ENCODE measurements at regions not wholly inside any gene's neighbourhood (a gene's known extent, or its start where the extent isn't known, plus 50 kb on each side); places are given as distances from the start of the nearest gene placed in this dataset.
"Not testable (repeated sequence)": the region's sequence is repeated elsewhere in the genome, so short reads cannot be mapped to it uniquely, and the experiment has no call there.

DNA sequence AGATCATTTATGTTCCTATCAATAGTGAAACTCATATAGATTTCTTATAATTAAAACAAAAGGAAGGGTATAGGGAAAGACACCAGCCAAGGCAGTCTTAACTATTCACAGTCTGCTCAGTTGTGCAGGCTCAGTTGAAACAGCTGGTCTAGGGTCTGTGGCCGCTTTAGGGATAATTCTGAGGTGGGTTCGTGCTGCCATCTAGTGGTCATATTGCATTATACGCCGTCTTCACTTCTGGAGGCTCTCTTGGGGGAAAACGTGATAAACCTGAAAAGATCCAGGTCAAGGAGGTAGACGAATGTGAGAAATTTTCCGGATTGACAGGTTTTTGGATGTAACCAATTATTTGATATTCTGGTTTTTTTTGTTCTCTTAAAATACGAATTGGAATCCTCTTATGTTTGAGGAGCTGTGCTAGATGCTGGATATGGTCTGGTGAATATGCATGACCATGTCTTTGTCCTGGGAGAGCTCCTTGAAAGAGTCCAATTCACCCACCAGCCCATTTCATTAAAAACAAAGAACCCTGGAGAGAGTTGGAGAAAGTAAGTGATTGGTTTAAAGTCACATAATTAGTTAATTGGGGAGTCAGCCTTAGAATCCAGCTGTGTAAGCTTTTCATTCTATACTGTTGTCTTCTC, 492.4 kb downstream of the PLCL1 start:
- peak; percentile 19 for DNase-seq (ENCODE audit: low read depth)

- DNase-seq (ENCODE audit: low read depth) = no peak
Observed at GRCh38 chr2:198293281-198293680, 488.9 kb downstream of the PLCL1 start.

GRCh38 chr2:198289811-198290210, 485.4 kb downstream of the PLCL1 start:
- no peak for DNase-seq (ENCODE audit: low read depth)

DNA sequence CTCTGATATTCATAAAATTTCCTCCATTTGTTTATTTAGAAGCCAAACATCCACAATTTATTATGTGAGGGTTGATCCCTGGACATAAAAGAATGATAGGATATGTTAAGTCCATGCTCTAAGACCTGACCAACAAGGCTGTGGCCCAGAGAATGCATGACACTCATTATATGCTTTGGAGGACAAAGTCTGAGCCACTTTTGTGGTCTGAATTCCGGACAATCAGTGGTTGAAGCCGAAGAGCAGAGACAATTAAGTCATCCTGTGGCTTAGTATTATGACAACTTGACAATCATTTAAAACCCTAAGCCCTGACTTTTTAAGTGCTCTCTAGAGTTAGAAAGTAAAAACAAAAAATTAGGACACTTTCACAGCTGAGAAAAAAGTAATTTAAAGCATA, 483.3 kb downstream of the PLCL1 start:
- DNase-seq (ENCODE audit: low read depth) = no peak

- DNase-seq (ENCODE audit: low read depth) = no peak
Observed at GRCh38 chr2:198285216-198285615, 480.8 kb downstream of the PLCL1 start.

GRCh38 chr2:198283146-198283545, 478.8 kb downstream of the PLCL1 start:
- no peak for DNase-seq (ENCODE audit: low read depth)

GRCh38 chr2:198282061-198282460, 477.7 kb downstream of the PLCL1 start:
- no peak for DNase-seq (ENCODE audit: low read depth)

GRCh38 chr2:198280145-198280544, 475.8 kb downstream of the PLCL1 start:
- DNase-seq (ENCODE audit: low read depth) = no peak

- no peak for DNase-seq (ENCODE audit: low read depth)
Observed at GRCh38 chr2:198279026-198279425, 474.6 kb downstream of the PLCL1 start.

DNA sequence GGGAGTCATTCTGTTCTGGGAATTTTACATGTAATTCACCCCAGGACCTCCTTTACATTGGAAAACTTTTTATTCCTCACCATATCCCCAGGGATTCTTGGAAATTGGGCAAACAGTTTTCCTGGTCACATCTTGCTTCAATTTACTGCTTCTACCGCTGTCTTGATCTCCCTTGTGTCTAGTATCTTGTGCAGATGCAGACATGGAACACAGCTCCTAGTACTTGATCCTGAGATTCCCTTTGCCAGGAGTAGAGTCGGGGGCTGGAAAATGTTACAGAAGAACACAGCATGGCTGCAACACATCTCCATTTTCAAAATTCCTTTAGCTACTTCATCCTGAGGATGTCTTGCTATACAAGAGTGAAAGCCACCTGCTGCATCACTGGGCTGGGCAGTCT, 472.8 kb downstream of the PLCL1 start:
- no peak for DNase-seq (ENCODE audit: low read depth)

GRCh38 chr2:198273660-198274059, 469.3 kb downstream of the PLCL1 start:
- DNase-seq (ENCODE audit: low read depth) = no peak

- DNase-seq (ENCODE audit: low read depth) = not testable (repeated sequence)
Observed at GRCh38 chr2:198270157-198270556, 465.8 kb downstream of the PLCL1 start.

DNA sequence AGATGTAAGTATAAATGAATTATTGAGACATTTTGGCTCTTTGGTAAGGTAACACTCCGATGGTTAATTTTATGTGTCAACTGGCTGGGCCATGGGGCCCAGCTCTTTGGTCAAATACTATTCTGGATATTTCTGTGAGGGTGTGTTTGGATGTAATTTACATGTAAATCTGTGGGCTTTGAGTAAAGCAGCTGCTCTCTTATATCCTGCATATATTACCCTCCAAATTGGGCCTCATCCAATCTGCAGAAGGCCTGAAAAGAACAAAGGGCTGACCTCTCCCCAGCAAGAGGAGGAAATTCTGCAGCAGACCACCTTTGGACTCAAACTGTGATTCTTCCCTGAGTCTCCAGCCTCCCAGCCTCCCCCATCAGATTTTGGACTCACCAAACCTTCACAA, 464.1 kb downstream of the PLCL1 start:
- DNase-seq (ENCODE audit: low read depth) = no peak

DNA sequence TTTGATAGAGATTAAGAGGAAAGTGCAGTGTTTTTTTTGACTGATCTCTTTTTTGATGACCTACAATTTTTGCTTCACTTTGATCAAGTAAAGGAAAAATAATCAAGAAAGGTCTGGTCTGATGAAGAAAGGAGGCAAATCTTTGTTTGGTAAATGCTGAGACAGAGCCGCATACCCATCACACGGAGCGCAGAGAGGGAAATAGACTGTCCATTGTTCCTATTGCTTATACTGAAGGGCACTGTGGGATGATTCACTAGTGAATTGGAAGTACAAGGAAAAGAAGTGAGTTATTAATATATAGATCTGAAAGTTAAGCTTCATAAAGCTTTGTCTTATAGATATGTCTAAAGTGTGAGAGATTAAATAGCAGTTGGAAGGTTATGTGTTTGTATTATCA, 455.1 kb downstream of the PLCL1 start:
- DNase-seq (ENCODE audit: low read depth) = no peak

DNA sequence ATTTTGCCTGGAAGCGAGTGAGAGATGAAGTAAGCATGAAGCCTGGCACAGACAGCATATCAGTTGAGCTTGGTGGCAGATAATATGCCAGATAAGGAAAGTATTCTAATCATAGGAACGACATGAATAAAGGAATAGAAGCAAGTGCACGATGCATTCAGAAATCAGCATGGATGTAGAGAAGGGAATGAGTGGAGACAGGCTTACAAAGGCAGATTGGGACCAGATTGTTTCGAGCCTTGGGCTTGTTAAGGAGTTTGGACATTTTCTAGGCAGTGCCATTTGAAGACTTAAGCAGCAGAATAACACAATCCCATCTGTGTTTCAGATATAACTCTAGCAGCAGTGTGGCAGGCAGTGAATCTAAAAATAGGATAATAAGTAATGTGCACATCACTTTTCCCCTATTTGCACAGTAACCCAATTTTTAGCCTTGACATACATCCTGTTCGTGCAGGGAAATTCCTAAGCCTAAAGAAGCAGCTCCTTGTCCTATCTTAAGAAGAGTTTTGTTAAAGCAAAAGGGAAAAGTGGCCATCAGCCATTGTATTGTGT, 450.2 kb downstream of the PLCL1 start:
- DNase-seq (ENCODE audit: low read depth) = no peak

- DNase-seq (ENCODE audit: low read depth) = no peak
Observed at GRCh38 chr2:198253995-198254394, 449.6 kb downstream of the PLCL1 start.

DNA sequence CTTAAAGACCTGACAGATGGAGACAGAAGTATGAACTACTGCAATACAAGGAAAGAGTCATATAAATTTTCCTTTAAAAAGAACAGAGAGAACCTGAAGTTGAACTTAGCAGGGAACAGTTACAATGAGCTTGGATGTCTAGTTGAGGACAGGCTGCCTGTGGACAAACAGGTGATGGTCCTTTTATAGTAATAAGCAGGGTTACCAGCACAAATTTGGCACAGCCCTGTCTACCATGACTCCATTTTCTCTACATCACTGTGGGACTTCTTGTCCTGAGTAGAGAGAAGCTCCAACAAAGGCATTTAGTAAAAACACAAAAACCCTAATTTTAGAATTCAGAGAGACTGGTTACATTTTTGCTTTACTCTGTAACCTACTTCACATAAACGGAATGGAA, 448.1 kb downstream of the PLCL1 start:
- no peak for DNase-seq (ENCODE audit: low read depth)

GRCh38 chr2:198242093-198242492, 437.7 kb downstream of the PLCL1 start:
- DNase-seq (ENCODE audit: low read depth) = no peak

- DNase-seq (ENCODE audit: low read depth) = no peak
Observed at GRCh38 chr2:198238429-198238828, 434.0 kb downstream of the PLCL1 start.

GRCh38 chr2:198236338-198236737, 431.9 kb downstream of the PLCL1 start:
- DNase-seq (ENCODE audit: low read depth) = no peak

DNA sequence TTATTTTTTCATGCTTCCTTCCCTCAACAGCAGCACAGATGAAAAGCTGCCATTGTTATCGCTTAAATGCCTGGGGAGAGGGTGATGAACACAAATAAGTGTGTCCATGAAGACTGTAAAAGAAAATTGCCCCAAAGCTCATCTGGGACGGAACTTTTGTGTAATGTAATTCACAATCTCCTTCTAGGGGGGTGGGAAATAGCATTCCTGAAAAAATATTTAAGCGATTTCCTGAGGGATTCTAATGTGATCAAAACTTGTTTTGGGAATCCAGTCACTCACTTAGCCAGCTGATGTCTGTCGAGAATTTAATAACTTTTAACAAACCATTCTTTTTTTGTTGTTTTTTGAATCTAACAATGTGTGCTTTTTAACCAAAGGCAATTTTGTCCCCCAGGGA, 427.9 kb downstream of the PLCL1 start:
- DNase-seq (ENCODE audit: low read depth) = no peak

- DNase-seq (ENCODE audit: low read depth) = no peak
Observed at GRCh38 chr2:198231562-198231961, 427.2 kb downstream of the PLCL1 start.

DNA sequence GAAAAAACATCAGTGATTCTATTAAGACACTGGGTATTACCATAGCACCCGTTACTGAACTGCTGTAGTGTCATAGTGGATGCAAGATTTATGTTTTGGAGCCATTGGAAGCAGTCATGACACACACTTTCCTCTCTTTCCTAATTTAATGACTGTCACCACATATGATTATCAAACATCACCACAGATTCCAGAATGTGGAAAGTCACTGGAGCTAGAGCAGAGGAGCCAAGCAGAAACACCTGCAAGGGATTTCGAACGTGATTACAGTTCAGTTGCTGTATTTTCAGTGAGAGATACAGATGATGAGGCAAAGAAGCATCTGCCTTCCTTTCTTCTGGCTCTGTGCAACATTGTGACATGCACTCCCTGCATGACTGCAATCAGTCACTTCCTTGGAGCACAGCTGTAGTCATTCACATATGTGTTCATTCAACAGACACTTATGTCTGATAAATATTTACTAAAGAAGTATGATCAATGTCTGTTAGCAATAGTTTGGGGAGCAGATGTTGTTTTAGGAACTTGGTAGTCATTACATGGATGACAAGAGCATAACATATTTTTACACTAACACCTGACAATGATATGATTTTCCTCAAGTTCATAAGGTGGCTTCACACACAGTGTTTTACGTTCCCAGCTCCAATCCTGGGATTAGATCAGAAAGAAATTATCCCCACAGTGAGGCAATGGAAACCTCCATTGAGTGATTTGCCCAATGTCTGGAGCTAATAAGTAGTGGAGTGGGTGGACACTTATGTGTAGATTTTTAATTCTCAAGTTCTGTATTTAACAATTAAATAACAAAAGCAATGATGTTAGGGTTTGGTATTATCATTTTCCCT, 416.6 kb downstream of the PLCL1 start:
- no peak for DNase-seq (ENCODE audit: low read depth)

Data from stimulated activated CD8-positive, alpha-beta memory T cell treated with anti-CD3 and anti-CD28 coated beads, Interleukin-15, amount 100 ng/mL, for 1 hour (primary cell).